Caco-2 (cell line): ENCODE measurements at regions not wholly inside any gene's neighbourhood (a gene's known extent, or its start where the extent isn't known, plus 50 kb on each side); places are given as distances from the start of the nearest gene placed in this dataset.

Experiments
- BruUV-seq: library from RNA; stranded (reverse); fragments of 400-500 nt; replicated peaks from 2 replicates; lab custom pipeline; 2021; lab: Mats Ljungman, UMichigan
- CTCF ChIA-PET: fragments of 300-600 bp; sonication (Branson Sonifier 250); formaldehyde crosslinking; loops from one replicate; lab custom pipeline; 2022; ENCODE audit warnings: antibody characterized with exemption; lab: Charles Lee
- POLR2A ChIA-PET: fragments of 300-600 bp; sonication (Branson Sonifier 250); formaldehyde crosslinking; loops from one replicate; lab custom pipeline; 2022; ENCODE audit warnings: antibody characterized with exemption; lab: Charles Lee
- DNase-seq, 2 experiments: peaks; one replicate each; pipeline versions ENCODE4 v3.0.0 to v3.0.0-alpha.2; 2020 to 2022
- H3K27me3 ChIP-seq: replicated peaks from 2 replicates; pipeline ENCODE4 v1.6.0; 2011; ENCODE audit warnings: low read length; ENCODE audit not compliant: control insufficient read depth, insufficient read depth
- H3K36me3 ChIP-seq: 2 replicates; pipeline ENCODE4 v1.5.1; 2011; ENCODE audit warnings: low read length; ENCODE audit not compliant: control insufficient read depth, insufficient read depth
- H3K4me1 ChIP-seq: fragments of 250-450 bp; sonication (Bioruptor Pico); 2 replicates; pipeline ENCODE4 v1.5.1; 2020; ENCODE audit warnings: mild to moderate bottlenecking
- H3K4me3 ChIP-seq: 2 replicates; pipeline ENCODE4 v1.5.1; 2011; ENCODE audit warnings: low read depth, mild to moderate bottlenecking, control low read depth, low read length
- H3K9me3 ChIP-seq: fragments of 250-450 bp; sonication (Bioruptor Pico); 2 replicates; pipeline ENCODE4 v1.5.1; 2020; ENCODE audit warnings: mild to moderate bottlenecking, moderate library complexity
- H3K27ac Mint-ChIP-seq: one replicate; pipeline ENCODE4 v1.8.0; 2022; ENCODE audit warnings: mixed read lengths; ENCODE audit not compliant: unreplicated experiment
- H3K27me3 Mint-ChIP-seq: one replicate; pipeline ENCODE4 v1.8.0; 2022; ENCODE audit warnings: mixed read lengths; ENCODE audit not compliant: insufficient read depth, unreplicated experiment
- H3K36me3 Mint-ChIP-seq: one replicate; pipeline ENCODE4 v1.8.0; 2022; ENCODE audit warnings: mild to moderate bottlenecking, mixed read lengths; ENCODE audit not compliant: insufficient read depth, unreplicated experiment
- H3K4me1 Mint-ChIP-seq: one replicate; pipeline ENCODE4 v1.8.0; 2022; ENCODE audit warnings: low read depth, mixed read lengths; ENCODE audit not compliant: unreplicated experiment
- H3K4me3 Mint-ChIP-seq: one replicate; pipeline ENCODE4 v1.8.0; 2022; ENCODE audit warnings: mild to moderate bottlenecking, moderate library complexity, mixed read lengths; ENCODE audit not compliant: unreplicated experiment
- H3K9me3 Mint-ChIP-seq: one replicate; pipeline ENCODE4 v1.8.0; 2022; ENCODE audit warnings: mixed read lengths; ENCODE audit not compliant: unreplicated experiment
- intact Hi-C: fragments of 100-400 bp; cut with micrococcal nuclease; formaldehyde crosslinking; loops from one replicate; pipeline ENCODE4 v1.10.0; 2022; ENCODE audit not compliant: unreplicated experiment
- TF ChIP-seq, protein P1 (sequence below), 2 experiments: fragments of 200-600 bp in 1 of 2; IDR thresholded peaks; 1 replicate in 1 of 2; 2 replicates in 1 of 2; pipeline versions ENCODE4 v1.5.1 to v1.8.0; 2011 to 2022; ENCODE audit warnings: antibody characterized with exemption in 1 of 2, control low read depth in 1 of 2, inconsistent platforms in 1 of 2, low read depth in 1 of 2, low read length in 1 of 2, mild to moderate bottlenecking in 1 of 2, moderate library complexity in 1 of 2; ENCODE audit not compliant: insufficient read depth in 1 of 2, severe bottlenecking in 1 of 2, unreplicated experiment in 1 of 2

DNA sequence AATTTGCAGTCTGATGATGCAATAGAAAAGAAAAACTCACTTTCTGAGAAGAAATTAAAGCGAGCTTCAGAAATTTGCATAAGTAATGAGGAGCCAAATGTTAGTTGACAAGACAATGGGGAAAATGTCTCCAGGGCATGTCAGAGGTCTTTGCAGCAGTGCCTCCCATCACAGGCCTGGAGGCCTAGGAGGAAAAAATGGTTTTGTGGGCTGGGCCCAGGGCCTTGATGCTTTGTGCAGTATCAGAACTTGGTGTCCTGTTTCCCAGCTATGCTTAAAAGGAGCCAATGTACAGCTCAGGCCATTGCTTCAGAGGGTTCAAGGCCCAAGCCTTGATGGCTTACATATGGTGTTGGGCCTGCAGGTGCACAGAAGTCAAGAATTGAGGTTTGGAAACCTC, 298.4 kb downstream of the SMARCA2 start:
- Histone ChIP-seq H3K27me3 (no peaks in the 10 kb centered on the region), H3K4me3 (no peak overlapping the region), H3K36me3 (no peaks in the 10 kb centered on the region), H3K9me3 (peaks cover 16% of the 10 kb centered on the region), H3K4me1 (no peaks in the 10 kb centered on the region)
- Mint-ChIP-seq H3K9me3 (peaks cover 45% of the 10 kb centered on the region), H3K4me1 (no peaks in the 10 kb centered on the region), H3K4me3 (no peak overlapping the region), H3K27ac (no peak overlapping the region), H3K36me3 (no peaks in the 10 kb centered on the region), H3K27me3 (no peaks in the 10 kb centered on the region)
- ChIA-PET CTCF (no interaction called here), POLR2A (no interaction called here)
- intact Hi-C loops, result no loop called here
- DNase-seq, result no peak
- BruUV-seq, result no TSS peak
- TF ChIP-seq, protein P1, sequence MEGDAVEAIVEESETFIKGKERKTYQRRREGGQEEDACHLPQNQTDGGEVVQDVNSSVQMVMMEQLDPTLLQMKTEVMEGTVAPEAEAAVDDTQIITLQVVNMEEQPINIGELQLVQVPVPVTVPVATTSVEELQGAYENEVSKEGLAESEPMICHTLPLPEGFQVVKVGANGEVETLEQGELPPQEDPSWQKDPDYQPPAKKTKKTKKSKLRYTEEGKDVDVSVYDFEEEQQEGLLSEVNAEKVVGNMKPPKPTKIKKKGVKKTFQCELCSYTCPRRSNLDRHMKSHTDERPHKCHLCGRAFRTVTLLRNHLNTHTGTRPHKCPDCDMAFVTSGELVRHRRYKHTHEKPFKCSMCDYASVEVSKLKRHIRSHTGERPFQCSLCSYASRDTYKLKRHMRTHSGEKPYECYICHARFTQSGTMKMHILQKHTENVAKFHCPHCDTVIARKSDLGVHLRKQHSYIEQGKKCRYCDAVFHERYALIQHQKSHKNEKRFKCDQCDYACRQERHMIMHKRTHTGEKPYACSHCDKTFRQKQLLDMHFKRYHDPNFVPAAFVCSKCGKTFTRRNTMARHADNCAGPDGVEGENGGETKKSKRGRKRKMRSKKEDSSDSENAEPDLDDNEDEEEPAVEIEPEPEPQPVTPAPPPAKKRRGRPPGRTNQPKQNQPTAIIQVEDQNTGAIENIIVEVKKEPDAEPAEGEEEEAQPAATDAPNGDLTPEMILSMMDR (IDR thresholded peaks at IDR 0.05; ENCODE audit: insufficient read depth in 1 of 2, low read depth in 1 of 2, low read length in 1 of 2, severe bottlenecking in 1 of 2, unreplicated experiment in 1 of 2), result no peak

DNA sequence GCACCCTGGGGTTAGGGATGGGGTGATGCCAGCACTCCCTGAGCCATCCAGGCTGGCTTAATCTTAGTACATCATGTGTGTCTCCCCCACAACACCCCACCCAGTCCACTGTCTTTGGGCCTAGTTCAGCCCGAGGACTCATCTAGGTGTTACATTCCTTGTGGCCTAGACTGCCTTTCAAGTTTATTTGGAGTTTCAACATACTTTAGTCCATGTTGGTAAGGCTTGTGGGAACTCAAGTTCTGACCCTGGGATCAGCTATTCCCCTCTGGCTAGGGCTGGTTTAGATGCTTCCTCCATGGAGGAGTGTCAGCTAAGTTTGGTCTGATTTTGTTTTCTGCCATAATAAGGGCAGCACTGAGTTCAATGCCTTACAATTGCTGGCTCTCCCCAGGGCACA, 302.4 kb downstream of the SMARCA2 start:
- Histone ChIP-seq H3K4me3 (no peak overlapping the region), H3K27me3 (no peaks in the 10 kb centered on the region), H3K4me1 (no peaks in the 10 kb centered on the region), H3K36me3 (no peaks in the 10 kb centered on the region), H3K9me3 (peaks cover 8% of the 10 kb centered on the region)
- TF ChIP-seq, protein P1 (IDR thresholded peaks at IDR 0.05; ENCODE audit: insufficient read depth in 1 of 2, low read depth in 1 of 2, low read length in 1 of 2, severe bottlenecking in 1 of 2, unreplicated experiment in 1 of 2), result no peak
- intact Hi-C loops, result no loop called here
- Mint-ChIP-seq H3K9me3 (peaks cover 17% of the 10 kb centered on the region), H3K27ac (no peak overlapping the region), H3K36me3 (no peaks in the 10 kb centered on the region), H3K27me3 (no peaks in the 10 kb centered on the region), H3K4me1 (no peaks in the 10 kb centered on the region), H3K4me3 (no peak overlapping the region)
- no peak for DNase-seq
- POLR2A ChIA-PET, result no interaction called here
- CTCF ChIA-PET, result no interaction called here
- BruUV-seq, result no TSS peak

- CTCF ChIA-PET, result no interaction called here
- Histone ChIP-seq H3K4me3 (no peak overlapping the region), H3K36me3 (no peaks in the 10 kb centered on the region), H3K27me3 (no peaks in the 10 kb centered on the region), H3K4me1 (no peaks in the 10 kb centered on the region), H3K9me3 (no peaks in the 10 kb centered on the region)
- BruUV-seq, result no TSS peak
- H3K36me3 Mint-ChIP-seq, result no peaks in the 10 kb centered on the region
- POLR2A ChIA-PET, result no interaction called here
- no peak for DNase-seq
- TF ChIP-seq, protein P1 (IDR thresholded peaks at IDR 0.05; ENCODE audit: insufficient read depth in 1 of 2, low read depth in 1 of 2, low read length in 1 of 2, severe bottlenecking in 1 of 2, unreplicated experiment in 1 of 2), result no peak
- H3K9me3 Mint-ChIP-seq, result peaks cover 8% of the 10 kb centered on the region
- no peak overlapping the region for H3K27ac Mint-ChIP-seq
- intact Hi-C loops, result no loop called here
- H3K27me3 Mint-ChIP-seq, result no peaks in the 10 kb centered on the region
- H3K4me3 Mint-ChIP-seq, result no peak overlapping the region
- H3K4me1 Mint-ChIP-seq, result no peaks in the 10 kb centered on the region
Observed at GRCh38 chr9:2319421-2319820, 302.2 kb upstream of the VLDLR start.
